Globus pallidus (tissue), 1 donor: ENCODE measurements at regions not wholly inside any gene's neighbourhood (a gene's known extent, or its start where the extent isn't known, plus 50 kb on each side); places are given as distances from the start of the nearest gene placed in this dataset.
"Not testable (repeated sequence)": the region's sequence is repeated elsewhere in the genome, so short reads cannot be mapped to it uniquely, and the experiment has no call there.

Source experiments
- DNase-seq: peaks from one replicate; pipeline ENCODE4 v3.0.0-alpha.2; 2015; ENCODE audit warnings: low spot score

DNA sequence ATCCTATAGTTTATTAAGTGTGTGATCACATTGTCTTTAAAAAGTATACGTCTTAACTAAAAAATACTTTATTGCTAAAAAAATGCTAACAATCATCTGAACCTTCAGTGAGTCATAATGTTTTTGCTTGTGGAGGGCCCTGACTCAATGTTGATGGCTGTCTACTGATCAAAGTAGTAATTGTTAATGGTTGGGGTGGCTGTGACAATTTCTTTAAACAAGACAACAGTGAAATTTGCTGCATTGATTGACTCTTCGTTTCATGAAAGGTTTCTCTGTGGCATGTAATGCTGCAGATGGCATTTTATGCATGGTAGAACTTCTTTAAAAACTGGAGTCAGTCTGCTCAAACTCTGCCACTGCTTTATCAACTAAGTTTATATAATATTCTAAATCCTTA, 101.4 kb upstream of the IL15 start:
- no peak for DNase-seq

GRCh38 chr4:141538001-141538400, 98.4 kb upstream of the IL15 start:
- no peak for DNase-seq

GRCh38 chr4:141540643-141541042, 95.7 kb upstream of the IL15 start:
- DNase-seq = no peak

GRCh38 chr4:141541851-141542250, 94.5 kb upstream of the IL15 start:
- DNase-seq = no peak

- no peak for DNase-seq
Observed at GRCh38 chr4:141543176-141543575, 93.2 kb upstream of the IL15 start.

DNA sequence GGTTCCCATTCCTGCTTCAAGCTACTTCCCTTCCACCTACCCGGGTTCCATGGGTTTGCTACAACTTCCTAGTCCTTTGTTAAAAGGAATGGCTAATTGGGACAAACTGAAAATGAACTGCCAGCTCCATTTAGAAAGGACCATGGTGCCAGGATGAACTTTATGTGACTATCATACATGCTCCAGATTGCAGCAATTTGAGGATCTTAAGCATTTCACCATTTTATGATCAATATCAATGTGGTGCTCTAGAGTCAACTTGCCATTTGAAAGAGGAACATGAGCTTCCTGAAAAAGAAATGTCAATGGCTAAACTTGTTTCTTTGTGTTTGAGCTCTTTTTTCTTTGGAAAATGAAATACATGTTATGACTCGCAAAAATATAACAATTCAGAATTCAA, 92.7 kb upstream of the IL15 start:
- DNase-seq = no peak

GRCh38 chr4:141548791-141549190, 87.6 kb upstream of the IL15 start:
- DNase-seq = no peak

DNA sequence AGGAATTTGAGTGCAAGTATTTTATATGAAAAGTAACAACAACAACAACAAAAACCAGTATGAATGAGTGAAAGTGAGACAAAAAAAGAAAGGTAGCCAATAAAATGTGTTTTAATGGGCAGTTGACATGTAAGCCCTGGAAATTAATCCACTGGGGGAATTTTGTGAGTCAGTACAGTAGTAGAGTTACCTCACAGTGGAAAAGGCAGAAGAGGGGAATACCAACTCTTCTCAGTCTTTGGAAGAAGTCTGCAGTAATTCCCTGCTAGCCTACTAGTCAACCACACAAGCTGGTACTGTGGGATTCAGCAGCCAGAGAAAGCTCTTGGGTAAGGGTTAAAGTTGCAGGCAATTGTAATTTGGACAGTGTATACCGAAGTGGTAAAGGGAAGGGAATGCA, 76.3 kb upstream of the IL15 start:
- no peak for DNase-seq

DNA sequence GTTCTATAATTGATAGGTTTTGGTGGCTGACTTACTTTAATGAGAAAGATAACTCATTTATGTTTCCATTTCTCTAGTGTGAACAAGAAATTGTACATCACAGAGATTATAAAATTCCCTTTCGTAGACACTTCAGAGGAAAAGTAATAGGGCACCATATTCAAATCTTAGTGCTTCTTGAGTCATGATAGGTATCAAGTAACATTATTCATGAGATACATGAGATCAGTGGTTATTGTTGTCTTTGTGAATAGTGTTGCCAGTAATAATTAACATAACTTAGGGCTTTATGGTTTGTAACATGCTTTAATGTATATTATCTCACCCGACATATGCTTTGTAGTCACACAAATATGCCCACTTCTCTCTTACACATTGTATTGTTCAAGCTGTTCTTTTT, 73.7 kb upstream of the IL15 start:
- no peak for DNase-seq

GRCh38 chr4:141563723-141564122, 72.7 kb upstream of the IL15 start:
- DNase-seq = no peak

DNA sequence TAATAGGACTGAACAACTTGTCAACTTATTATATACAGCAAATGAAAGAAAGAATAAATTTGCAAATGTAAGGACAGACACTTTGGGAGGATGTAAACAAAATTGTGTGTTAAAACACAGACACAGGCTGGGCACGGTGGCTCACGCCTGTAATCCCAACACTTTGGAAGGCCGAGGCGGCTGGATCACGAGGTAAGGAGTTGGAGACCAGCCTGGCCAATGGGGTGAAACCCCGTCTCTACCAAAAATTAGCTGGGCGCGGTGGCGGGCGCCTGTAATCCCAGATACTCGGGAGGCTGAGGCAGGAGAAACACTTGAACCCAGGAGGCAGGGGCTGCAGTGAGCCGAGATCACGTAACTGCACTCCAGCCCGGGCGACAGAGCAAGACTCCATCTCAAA, 71.4 kb upstream of the IL15 start:
- DNase-seq = not testable (repeated sequence)

GRCh38 chr4:141565379-141566089, 70.8 kb upstream of the IL15 start:
- DNase-seq = no peak

DNA sequence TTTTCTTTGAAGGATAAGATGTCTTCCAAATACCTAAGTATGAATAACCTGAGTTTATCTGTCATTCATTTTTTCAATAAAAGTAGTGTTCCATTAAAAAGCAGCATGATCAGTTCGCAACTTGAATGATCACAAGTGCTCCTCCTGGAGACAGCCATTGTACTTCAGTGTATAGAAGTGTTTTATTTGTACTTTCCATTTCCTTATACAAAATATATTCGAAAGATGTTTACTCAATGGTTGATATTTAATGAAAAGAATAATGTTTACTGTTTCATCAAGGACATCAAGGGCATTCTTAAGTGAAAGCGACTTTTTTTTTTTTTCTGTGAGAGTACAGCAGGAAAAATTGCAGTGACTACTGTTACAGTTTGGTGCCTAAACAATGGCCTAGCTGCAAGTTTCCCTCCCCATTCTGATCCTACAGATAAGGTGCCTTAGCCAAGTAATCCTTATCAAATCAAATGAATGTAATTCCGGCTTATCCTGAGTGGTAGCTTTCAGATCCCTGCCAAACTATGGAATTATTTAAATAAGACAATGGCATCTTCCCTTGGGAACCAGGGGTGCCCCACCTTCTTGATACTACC, 69.0 kb upstream of the IL15 start:
- no peak for DNase-seq

GRCh38 chr4:141569141-141569540, 67.2 kb upstream of the IL15 start:
- DNase-seq = no peak

- DNase-seq = no peak
Observed at GRCh38 chr4:141570290-141570689, 66.1 kb upstream of the IL15 start.

DNA sequence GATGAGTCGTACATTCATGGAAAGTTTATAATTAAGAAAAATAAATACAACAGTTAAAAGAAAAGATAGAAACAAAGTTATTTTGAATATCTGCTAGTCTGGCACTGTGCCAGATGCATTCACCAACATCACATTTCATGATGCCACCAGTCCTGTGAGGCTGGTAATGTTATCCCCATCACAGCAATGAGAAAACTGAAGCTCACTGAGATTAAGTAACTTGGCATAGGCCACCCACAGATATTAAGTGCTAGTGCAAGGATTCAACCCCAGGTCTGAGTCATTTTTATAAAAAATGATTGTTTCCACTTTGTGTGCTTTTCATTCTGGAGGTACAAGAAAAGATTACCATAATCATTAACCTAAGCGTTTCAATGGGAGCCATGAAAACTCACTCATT, 65.0 kb upstream of the IL15 start:
- no peak for DNase-seq

GRCh38 chr4:141571793-141572192, 64.6 kb upstream of the IL15 start:
- no peak for DNase-seq

GRCh38 chr4:141573678-141574077, 62.7 kb upstream of the IL15 start:
- no peak for DNase-seq

GRCh38 chr4:141575884-141576283, 60.5 kb upstream of the IL15 start:
- no peak for DNase-seq

DNA sequence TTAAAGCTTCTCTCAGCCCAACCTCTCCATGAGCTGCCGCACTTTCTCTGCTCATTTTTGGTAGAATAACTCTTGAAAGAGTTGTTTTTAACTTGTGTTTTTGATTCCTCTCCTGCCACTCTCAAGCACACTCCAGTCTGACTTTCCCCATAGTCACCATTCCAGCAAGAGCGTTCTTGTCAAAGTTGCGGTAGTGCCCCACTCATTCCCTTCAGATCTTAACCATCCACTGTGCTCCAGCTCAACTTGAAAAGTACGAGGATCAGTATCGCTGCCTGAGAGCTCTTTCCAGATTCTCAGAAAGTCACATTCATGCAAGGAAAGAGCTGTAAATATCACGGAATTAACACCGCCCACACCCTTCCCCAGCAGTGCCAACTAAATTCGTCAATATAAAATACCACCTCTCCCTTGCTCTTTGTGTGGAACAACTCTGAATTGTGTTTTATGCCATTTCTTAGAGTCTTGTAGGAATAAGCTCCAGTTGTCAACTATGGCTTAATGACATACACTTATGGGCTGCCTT, 59.7 kb upstream of the IL15 start:
- no peak for DNase-seq

DNA sequence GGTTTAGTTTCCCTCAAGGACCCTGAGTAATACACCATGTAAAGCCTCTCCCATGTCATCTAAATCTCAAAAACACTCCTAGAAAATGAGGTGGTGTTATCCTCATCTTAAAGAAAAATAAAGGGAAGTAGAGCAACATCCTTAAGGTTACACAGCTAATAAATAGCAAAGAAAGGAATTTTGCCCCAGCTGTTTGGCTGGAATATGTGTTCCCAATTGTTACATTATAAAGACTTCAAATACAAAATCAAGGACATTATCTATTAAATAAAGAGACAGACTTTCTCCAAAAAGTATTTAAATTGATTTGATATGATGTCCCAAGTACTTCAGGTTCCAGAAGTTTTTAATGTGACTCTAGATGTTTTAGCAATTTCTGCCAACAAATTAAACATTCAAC, 57.9 kb upstream of the IL15 start:
- no peak for DNase-seq

DNA sequence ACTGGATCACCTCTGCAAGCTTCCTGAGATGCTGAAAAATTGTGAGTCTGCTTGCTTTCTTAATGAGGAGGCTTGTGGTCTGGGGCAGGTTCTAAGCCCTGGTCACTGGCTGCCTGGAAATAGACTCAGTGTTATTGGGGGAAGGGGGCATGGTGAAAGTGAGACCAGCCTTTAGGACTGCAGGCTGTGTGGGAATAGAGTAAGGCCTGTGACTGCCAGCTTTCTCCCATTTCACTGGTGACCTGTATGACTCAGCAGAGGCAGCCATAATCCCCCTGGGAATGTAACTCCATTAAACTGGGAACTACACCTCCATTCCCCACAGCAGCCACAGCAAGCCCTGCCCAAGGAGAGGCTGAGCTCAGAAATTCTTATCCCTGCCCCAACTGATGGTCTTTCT, 55.9 kb upstream of the IL15 start:
- DNase-seq = no peak
